ENCODE measurements at regions not wholly inside any gene's neighbourhood (a gene's known extent, or its start where the extent isn't known, plus 50 kb on each side); places are given as distances from the start of the nearest gene placed in this dataset.

DNA sequence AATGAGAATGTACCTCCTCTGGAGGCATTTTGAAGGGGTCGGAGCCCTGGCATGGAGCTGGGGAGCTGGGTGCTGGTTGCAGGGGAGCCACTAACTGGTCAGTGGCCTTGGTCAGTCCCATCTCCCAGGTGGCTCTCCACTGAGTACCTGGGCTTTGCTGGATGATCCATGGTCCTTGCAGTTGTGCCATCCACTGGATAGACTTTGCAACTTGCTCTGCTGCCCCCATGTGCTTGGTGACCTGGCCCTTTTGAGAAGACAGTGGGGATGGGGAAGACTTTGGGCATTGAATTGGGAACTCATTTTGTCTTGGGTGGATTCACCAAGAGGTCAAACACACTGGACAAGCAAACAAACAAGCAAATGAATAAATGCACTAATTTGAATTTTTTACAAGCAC lies 263.9 kb downstream of the MYCN start:
- TF ChIP-seq, protein P1, sequence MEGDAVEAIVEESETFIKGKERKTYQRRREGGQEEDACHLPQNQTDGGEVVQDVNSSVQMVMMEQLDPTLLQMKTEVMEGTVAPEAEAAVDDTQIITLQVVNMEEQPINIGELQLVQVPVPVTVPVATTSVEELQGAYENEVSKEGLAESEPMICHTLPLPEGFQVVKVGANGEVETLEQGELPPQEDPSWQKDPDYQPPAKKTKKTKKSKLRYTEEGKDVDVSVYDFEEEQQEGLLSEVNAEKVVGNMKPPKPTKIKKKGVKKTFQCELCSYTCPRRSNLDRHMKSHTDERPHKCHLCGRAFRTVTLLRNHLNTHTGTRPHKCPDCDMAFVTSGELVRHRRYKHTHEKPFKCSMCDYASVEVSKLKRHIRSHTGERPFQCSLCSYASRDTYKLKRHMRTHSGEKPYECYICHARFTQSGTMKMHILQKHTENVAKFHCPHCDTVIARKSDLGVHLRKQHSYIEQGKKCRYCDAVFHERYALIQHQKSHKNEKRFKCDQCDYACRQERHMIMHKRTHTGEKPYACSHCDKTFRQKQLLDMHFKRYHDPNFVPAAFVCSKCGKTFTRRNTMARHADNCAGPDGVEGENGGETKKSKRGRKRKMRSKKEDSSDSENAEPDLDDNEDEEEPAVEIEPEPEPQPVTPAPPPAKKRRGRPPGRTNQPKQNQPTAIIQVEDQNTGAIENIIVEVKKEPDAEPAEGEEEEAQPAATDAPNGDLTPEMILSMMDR (conservative IDR thresholded peaks at IDR 0.05; ENCODE audit: low read length) = no peak
- TF ChIP-seq EZH2phosphoT487 (IDR thresholded peaks at IDR 0.05; ENCODE audit: borderline replicate concordance) = no peak
